ENCODE measurements at regions not wholly inside any gene's neighbourhood (a gene's known extent, or its start where the extent isn't known, plus 50 kb on each side); places are given as distances from the start of the nearest gene placed in this dataset.

- TF ChIP-seq CTCF (IDR thresholded peaks at IDR 0.05) (no peak), EZH2phosphoT487 (IDR thresholded peaks at IDR 0.05; ENCODE audit: borderline replicate concordance, low read depth) (no peak), FOSL2 (IDR thresholded peaks at IDR 0.05; ENCODE audit: borderline replicate concordance, low read depth) (no peak), CHD2 (IDR thresholded peaks at IDR 0.05; ENCODE audit: low read length, partially characterized antibody) (no peak), POLR2AphosphoS5 (IDR thresholded peaks at IDR 0.05; ENCODE audit: low read depth, low read length) (no peak), REST (IDR thresholded peaks at IDR 0.05; ENCODE audit: low read depth, low read length) (no peak), PBX3 (IDR thresholded peaks at IDR 0.05) (no peak), GABPA (IDR thresholded peaks at IDR 0.05; ENCODE audit: low read depth) (no peak)
Measured at GRCh38 chr9:86675805-86676204, 271.5 kb downstream of the GAS1 start.

Measured in SK-N-SH (cell line).